Brain microvascular endothelial cell (primary cell): ENCODE measurements at regions not wholly inside any gene's neighbourhood (a gene's known extent, or its start where the extent isn't known, plus 50 kb on each side); places are given as distances from the start of the nearest gene placed in this dataset.
A peak's percentile ranks its signal among the peaks of the same experiment; 100 is the strongest.
"Not testable (repeated sequence)": the region's sequence is repeated elsewhere in the genome, so short reads cannot be mapped to it uniquely, and the experiment has no call there.

Experiments
- DNase-seq: peaks from one replicate; pipeline ENCODE4 v3.0.0-alpha.2; 2020
- H3K27ac ChIP-seq: fragments of 250-450 bp; sonication (Bioruptor Pico); 2 replicates; pipeline ENCODE4 v1.5.1; 2020; ENCODE audit warnings: mild to moderate bottlenecking, moderate library complexity
- H3K27me3 ChIP-seq: fragments of 250-450 bp; sonication (Bioruptor Pico); replicated peaks from 2 replicates; pipeline ENCODE4 v1.5.1; 2020; ENCODE audit warnings: mild to moderate bottlenecking
- H3K36me3 ChIP-seq: fragments of 250-450 bp; sonication (Bioruptor Pico); replicated peaks from 2 replicates; pipeline ENCODE4 v1.5.1; 2020; ENCODE audit warnings: mild to moderate bottlenecking
- H3K4me3 ChIP-seq: 2 replicates; pipeline ENCODE4 v1.5.1; 2011; ENCODE audit warnings: low read depth, mild to moderate bottlenecking, control low read depth, low read length, moderate library complexity
- CTCF ChIP-seq: IDR thresholded peaks from 2 replicates; pipeline ENCODE4 v1.5.1; 2011; ENCODE audit warnings: low read depth, mild to moderate bottlenecking, moderate library complexity, low read length, control low read depth, inconsistent platforms; ENCODE audit errors: missing control alignments
- in situ Hi-C: cut with HindIII; loops from 2 replicates; pipeline ENCODE4 v1.10.0; 2017; ENCODE audit warnings: low sequenced_read_pairs, low pct_ligation_motif_present

DNA sequence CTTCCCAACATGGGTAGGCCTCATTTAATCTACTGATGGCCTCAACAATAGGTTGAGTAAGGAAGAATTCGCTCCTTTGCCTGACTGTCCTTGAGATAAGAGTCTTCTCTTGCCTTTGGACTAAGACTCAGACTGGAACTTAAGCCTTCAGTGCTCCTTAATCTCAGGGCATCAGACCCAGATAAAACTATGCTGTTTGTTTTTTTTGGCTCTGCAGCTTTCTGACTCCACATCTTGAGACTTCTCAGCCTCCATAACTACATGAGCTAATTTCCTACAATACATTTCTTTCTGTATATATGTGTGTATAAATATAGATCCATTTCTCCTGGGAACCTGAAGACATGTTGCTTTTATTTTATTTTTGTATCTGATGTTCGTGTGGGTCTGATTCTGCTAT is 1470.7 kb upstream of the PRMT6 start:
- Histone ChIP-seq H3K4me3 (no peak overlapping the region), H3K36me3 (no peaks in the 10 kb centered on the region), H3K27me3 (no peaks in the 10 kb centered on the region), H3K27ac (peak overlapping the region; percentile 47)
- peak; percentile 71 for DNase-seq
- in situ Hi-C loops = no loop called here
- TF ChIP-seq CTCF = no peak

DNA sequence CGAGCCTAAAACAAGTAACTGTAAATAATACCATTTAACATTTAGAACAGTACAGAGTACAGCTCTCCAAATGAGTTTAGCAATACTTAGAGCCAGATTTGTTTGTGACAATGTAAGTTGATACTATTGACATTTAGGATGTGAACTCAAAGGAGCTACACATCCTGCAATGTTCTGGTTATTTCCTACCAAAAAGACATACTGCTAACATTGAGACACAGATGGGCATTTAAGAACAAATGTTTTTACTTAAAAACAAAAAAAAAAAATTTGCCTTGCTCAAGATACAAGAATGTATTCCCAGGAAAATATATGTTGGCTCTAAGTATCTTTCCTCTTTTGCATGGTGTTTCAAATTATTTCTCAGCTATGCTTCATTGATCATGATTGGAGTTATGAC is 1464.8 kb upstream of the PRMT6 start:
- H3K27me3 ChIP-seq = no peaks in the 10 kb centered on the region
- TF ChIP-seq CTCF = no peak
- H3K27ac ChIP-seq = no peak overlapping the region
- H3K4me3 ChIP-seq = no peak overlapping the region
- in situ Hi-C loops = no loop called here
- no peak for DNase-seq
- H3K36me3 ChIP-seq = no peaks in the 10 kb centered on the region

DNA sequence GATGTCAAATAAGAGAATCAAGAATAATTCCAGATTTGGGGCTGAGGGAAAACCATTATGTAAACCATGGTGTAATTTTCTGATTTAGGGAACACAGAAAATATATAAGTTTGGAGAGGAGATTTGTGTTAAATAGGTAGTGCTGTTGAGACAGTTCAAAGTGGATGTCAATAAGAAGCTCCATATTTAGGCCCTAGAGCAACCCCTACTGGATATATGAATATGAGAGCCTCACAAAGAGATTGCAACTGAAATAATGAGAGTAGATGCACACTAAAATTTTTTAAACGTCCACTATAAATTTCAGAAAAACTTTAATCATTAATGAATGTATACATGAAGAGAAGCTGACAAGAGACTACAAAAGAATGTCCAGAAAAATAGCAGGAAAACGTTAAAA is 1447.8 kb upstream of the PRMT6 start:
- no peaks in the 10 kb centered on the region for H3K36me3 ChIP-seq
- H3K4me3 ChIP-seq = no peak overlapping the region
- peak; percentile 13 for DNase-seq
- in situ Hi-C loops = no loop called here
- H3K27me3 ChIP-seq = no peaks in the 10 kb centered on the region
- TF ChIP-seq CTCF = peak; percentile 34
- H3K27ac ChIP-seq = no peak overlapping the region

- in situ Hi-C loops = no loop called here
- TF ChIP-seq CTCF = no peak
- H3K27ac ChIP-seq = no peak overlapping the region
- DNase-seq = no peak
- H3K36me3 ChIP-seq = no peaks in the 10 kb centered on the region
- no peaks in the 10 kb centered on the region for H3K27me3 ChIP-seq
- H3K4me3 ChIP-seq = no peak overlapping the region
Observed at GRCh38 chr1:105626276-105626987, 1430.0 kb upstream of the PRMT6 start.

GRCh38 chr1:105631153-105631744 is 1425.2 kb upstream of the PRMT6 start:
- in situ Hi-C loops, H3K36me3 ChIP-seq, H3K4me3 ChIP-seq, H3K27me3 ChIP-seq, DNase-seq, H3K27ac ChIP-seq: not testable (repeated sequence)

GRCh38 chr1:105632342-105633196 is 1423.9 kb upstream of the PRMT6 start:
- no peak for DNase-seq
- in situ Hi-C loops = no loop called here
- no peaks in the 10 kb centered on the region for H3K27me3 ChIP-seq
- TF ChIP-seq CTCF = no peak
- no peak overlapping the region for H3K27ac ChIP-seq
- no peaks in the 10 kb centered on the region for H3K36me3 ChIP-seq
- no peak overlapping the region for H3K4me3 ChIP-seq
